22Rv1 (cell line): ENCODE measurements at regions not wholly inside any gene's neighbourhood (a gene's known extent, or its start where the extent isn't known, plus 50 kb on each side); places are given as distances from the start of the nearest gene placed in this dataset.

Source experiments
- ZFX ChIP-seq: fragments of 450-650 bp; IDR thresholded peaks from 2 replicates; pipeline ENCODE4 v1.6.1; 2017; ENCODE audit warnings: antibody characterized with exemption, borderline replicate concordance
- TF ChIP-seq, protein P1 (sequence below): fragments of 450-650 bp; IDR thresholded peaks from 2 replicates; pipeline ENCODE4 v1.5.1; 2017; ENCODE audit warnings: mild to moderate bottlenecking

- TF ChIP-seq, protein P1, sequence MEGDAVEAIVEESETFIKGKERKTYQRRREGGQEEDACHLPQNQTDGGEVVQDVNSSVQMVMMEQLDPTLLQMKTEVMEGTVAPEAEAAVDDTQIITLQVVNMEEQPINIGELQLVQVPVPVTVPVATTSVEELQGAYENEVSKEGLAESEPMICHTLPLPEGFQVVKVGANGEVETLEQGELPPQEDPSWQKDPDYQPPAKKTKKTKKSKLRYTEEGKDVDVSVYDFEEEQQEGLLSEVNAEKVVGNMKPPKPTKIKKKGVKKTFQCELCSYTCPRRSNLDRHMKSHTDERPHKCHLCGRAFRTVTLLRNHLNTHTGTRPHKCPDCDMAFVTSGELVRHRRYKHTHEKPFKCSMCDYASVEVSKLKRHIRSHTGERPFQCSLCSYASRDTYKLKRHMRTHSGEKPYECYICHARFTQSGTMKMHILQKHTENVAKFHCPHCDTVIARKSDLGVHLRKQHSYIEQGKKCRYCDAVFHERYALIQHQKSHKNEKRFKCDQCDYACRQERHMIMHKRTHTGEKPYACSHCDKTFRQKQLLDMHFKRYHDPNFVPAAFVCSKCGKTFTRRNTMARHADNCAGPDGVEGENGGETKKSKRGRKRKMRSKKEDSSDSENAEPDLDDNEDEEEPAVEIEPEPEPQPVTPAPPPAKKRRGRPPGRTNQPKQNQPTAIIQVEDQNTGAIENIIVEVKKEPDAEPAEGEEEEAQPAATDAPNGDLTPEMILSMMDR, result no peak
- TF ChIP-seq ZFX, result no peak
Observed at GRCh38 chr13:91278291-91278690, 69.2 kb upstream of the MIR17HG start.
